Osteocyte (in vitro differentiated cells): ENCODE measurements at regions not wholly inside any gene's neighbourhood (a gene's known extent, or its start where the extent isn't known, plus 50 kb on each side); places are given as distances from the start of the nearest gene placed in this dataset.
"Not testable (repeated sequence)": the region's sequence is repeated elsewhere in the genome, so short reads cannot be mapped to it uniquely, and the experiment has no call there.

Source experiments
- DNase-seq: peaks from one replicate; pipeline ENCODE4 v3.0.0; 2021; ENCODE audit warnings: mixed read lengths; ENCODE audit not compliant: unreplicated experiment; ENCODE audit errors: extremely low spot score
- H3K27ac Mint-ChIP-seq: one replicate; pipeline ENCODE4 v1.8.0; 2021; ENCODE audit warnings: mild to moderate bottlenecking, mixed read lengths; ENCODE audit not compliant: unreplicated experiment
- H3K27me3 Mint-ChIP-seq: one replicate; pipeline ENCODE4 v1.8.0; 2021; ENCODE audit warnings: mixed read lengths; ENCODE audit not compliant: unreplicated experiment
- H3K36me3 Mint-ChIP-seq: one replicate; pipeline ENCODE4 v1.8.0; 2021; ENCODE audit warnings: mixed read lengths; ENCODE audit not compliant: unreplicated experiment
- H3K4me1 Mint-ChIP-seq: one replicate; pipeline ENCODE4 v1.8.0; 2021; ENCODE audit warnings: mixed read lengths; ENCODE audit not compliant: unreplicated experiment
- H3K4me3 Mint-ChIP-seq: one replicate; pipeline ENCODE4 v1.8.0; 2021; ENCODE audit warnings: mild to moderate bottlenecking, moderate library complexity, mixed read lengths; ENCODE audit not compliant: unreplicated experiment
- H3K9me3 Mint-ChIP-seq: one replicate; pipeline ENCODE4 v1.8.0; 2021; ENCODE audit warnings: mixed read lengths; ENCODE audit not compliant: unreplicated experiment
- CTCF ChIP-seq: fragments of 200-600 bp; sonication (generic); IDR thresholded peaks from 2 replicates; pipeline ENCODE4 v1.5.0; 2021; ENCODE audit warnings: antibody characterized with exemption, mild to moderate bottlenecking, moderate library complexity

DNA sequence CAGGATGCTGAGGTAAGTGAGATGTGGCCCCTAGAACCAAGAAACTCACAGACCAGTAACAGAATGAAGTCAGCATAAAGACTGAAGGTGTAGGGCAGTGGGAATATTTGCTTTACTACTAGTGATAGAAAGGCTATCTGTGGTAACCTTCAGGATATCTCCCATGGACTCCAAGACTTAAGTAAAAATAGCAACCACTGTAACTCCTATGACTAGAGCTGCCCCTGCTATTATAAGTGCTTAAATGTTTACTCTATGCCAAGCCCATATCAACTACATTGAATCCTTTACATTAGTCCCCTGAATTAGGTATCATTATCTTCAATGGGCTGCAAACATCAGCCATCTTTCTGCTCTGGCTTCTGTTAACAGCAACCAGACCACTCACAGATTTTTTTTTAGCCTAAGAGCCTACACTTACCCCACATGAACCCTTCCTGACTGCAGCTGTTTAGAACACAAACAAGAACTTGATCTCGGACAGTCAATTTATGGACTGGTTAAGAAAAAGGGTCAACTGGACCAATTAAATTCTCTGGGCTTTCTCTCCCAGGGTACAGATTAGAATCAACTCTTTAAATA is 335.1 kb upstream of the API5 start:
- no peak overlapping the region for H3K4me3 Mint-ChIP-seq
- TF ChIP-seq CTCF = no peak
- H3K4me1 Mint-ChIP-seq = no peaks in the 10 kb centered on the region
- H3K9me3 Mint-ChIP-seq = peaks cover 27% of the 10 kb centered on the region
- no peak for DNase-seq
- no peak overlapping the region for H3K27ac Mint-ChIP-seq
- no peaks in the 10 kb centered on the region for H3K36me3 Mint-ChIP-seq
- no peaks in the 10 kb centered on the region for H3K27me3 Mint-ChIP-seq

- no peak overlapping the region for H3K27ac Mint-ChIP-seq
- H3K4me1 Mint-ChIP-seq = no peaks in the 10 kb centered on the region
- no peak for DNase-seq
- TF ChIP-seq CTCF = no peak
- no peaks in the 10 kb centered on the region for H3K36me3 Mint-ChIP-seq
- H3K4me3 Mint-ChIP-seq = no peak overlapping the region
- H3K9me3 Mint-ChIP-seq = peaks cover 18% of the 10 kb centered on the region
- H3K27me3 Mint-ChIP-seq = no peaks in the 10 kb centered on the region
These were observed 319.2 kb upstream of the API5 start for GRCh38 chr11:42992594-42992993.

GRCh38 chr11:42996421-42997307 is 315.1 kb upstream of the API5 start:
- no peak for DNase-seq
- Mint-ChIP-seq H3K27me3 (no peaks in the 10 kb centered on the region), H3K27ac (no peak overlapping the region), H3K36me3 (no peaks in the 10 kb centered on the region), H3K4me1 (no peaks in the 10 kb centered on the region), H3K4me3 (no peak overlapping the region), H3K9me3 (peaks cover 8% of the 10 kb centered on the region)
- TF ChIP-seq CTCF = no peak

DNA sequence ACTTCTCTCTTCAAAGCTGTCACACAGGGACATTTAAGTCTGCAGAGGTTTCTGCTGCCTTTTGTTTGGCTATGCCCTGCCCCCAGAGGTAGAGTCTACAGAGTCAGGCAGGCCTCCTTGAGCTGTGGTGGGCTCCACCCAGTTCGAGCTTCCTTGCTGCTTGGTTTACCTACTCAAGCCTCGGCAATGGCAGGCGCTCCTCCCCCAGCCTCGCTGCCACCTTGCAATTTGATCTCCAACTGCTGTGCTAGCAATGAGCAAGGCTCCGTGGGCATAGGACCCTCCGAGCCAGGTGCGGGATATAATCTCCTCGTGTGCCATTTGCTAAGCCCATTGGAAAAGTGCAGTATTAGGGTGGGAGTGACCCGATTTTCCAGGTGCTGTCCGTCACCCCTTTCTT is 306.9 kb upstream of the API5 start:
- H3K36me3 Mint-ChIP-seq, H3K27me3 Mint-ChIP-seq, H3K27ac Mint-ChIP-seq, H3K4me3 Mint-ChIP-seq, H3K4me1 Mint-ChIP-seq, DNase-seq: not testable (repeated sequence)
- H3K9me3 Mint-ChIP-seq = peaks cover 31% of the 10 kb centered on the region

DNA sequence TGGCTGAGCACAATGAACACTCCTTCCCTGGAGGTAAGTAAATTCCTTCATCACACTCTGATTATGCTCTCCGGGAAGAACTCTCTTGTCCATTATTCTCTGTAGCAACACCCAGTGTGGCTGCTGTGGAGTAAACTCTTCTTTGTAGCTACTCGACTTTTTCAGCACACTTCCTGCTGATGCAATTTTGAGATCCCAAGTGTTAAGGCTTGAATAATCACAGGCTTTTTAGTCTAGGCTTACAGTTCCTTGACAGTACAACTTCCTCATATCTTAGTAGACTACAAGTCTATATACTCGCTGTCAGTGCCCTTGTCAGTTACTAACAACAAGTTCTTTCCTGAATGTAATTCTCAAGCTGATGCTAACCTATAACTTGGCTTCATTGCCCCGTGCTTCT is 301.8 kb upstream of the API5 start:
- H3K9me3 Mint-ChIP-seq = peaks cover 23% of the 10 kb centered on the region
- no peak for TF ChIP-seq CTCF
- no peak overlapping the region for H3K4me3 Mint-ChIP-seq
- no peak for DNase-seq
- H3K27me3 Mint-ChIP-seq = no peaks in the 10 kb centered on the region
- no peak overlapping the region for H3K27ac Mint-ChIP-seq
- H3K4me1 Mint-ChIP-seq = no peaks in the 10 kb centered on the region
- no peaks in the 10 kb centered on the region for H3K36me3 Mint-ChIP-seq
